Activated T-cell treated with anti-CD3 and anti-CD28 coated beads, Interleukin-2, amount 50 U/mL, for 4 hours (primary cell): ENCODE measurements at regions not wholly inside any gene's neighbourhood (a gene's known extent, or its start where the extent isn't known, plus 50 kb on each side); places are given as distances from the start of the nearest gene placed in this dataset.

ENCODE experiments used
- ATAC-seq, 2 donors: fragments of 200-7000 bp; cut with Tn5 transposase; one replicate each; pipeline ENCODE4 v1.10.0; 2021
- DNase-seq: peaks from one replicate; pipeline ENCODE4 v3.0.0-alpha.2; 2020
- H3K27me3 Mint-ChIP-seq: one replicate; pipeline ENCODE4 v1.8.0; 2021; ENCODE audit warnings: low read depth, mixed read lengths
- H3K36me3 Mint-ChIP-seq: one replicate; pipeline ENCODE4 v1.8.0; 2022; ENCODE audit warnings: mixed read lengths; ENCODE audit not compliant: insufficient read depth
- H3K4me1 Mint-ChIP-seq: one replicate; pipeline ENCODE4 v1.8.0; 2021; ENCODE audit warnings: low read depth, mixed read lengths
- H3K4me3 Mint-ChIP-seq: one replicate; pipeline ENCODE4 v1.8.0; 2021; ENCODE audit warnings: mild to moderate bottlenecking, moderate library complexity, mixed read lengths
- H3K9me3 Mint-ChIP-seq: one replicate; pipeline ENCODE4 v1.8.0; 2021; ENCODE audit warnings: mixed read lengths

- H3K36me3 Mint-ChIP-seq = no peaks in the 10 kb centered on the region
- no peak overlapping the region for H3K4me3 Mint-ChIP-seq
- peaks cover 91% of the 10 kb centered on the region for H3K4me1 Mint-ChIP-seq
- DNase-seq = no peak
- ATAC-seq = no peak
- peaks cover 3% of the 10 kb centered on the region for H3K27me3 Mint-ChIP-seq
- H3K9me3 Mint-ChIP-seq = no peaks in the 10 kb centered on the region
These were observed 66.0 kb upstream of the DOCK9 start for GRCh38 chr13:99043831-99044231.

GRCh38 chr13:99044764-99045163, 66.9 kb upstream of the DOCK9 start:
- no peak overlapping the region for H3K4me3 Mint-ChIP-seq
- H3K36me3 Mint-ChIP-seq = peaks cover 3% of the 10 kb centered on the region
- DNase-seq (no peak), ATAC-seq (no peak)
- no peaks in the 10 kb centered on the region for H3K9me3 Mint-ChIP-seq
- peaks cover 3% of the 10 kb centered on the region for H3K27me3 Mint-ChIP-seq
- peaks cover 93% of the 10 kb centered on the region for H3K4me1 Mint-ChIP-seq

GRCh38 chr13:99045396-99045795, 67.5 kb upstream of the DOCK9 start:
- Mint-ChIP-seq H3K9me3 (no peaks in the 10 kb centered on the region), H3K4me3 (peak overlapping the region; percentile 70), H3K27me3 (peaks cover 3% of the 10 kb centered on the region), H3K36me3 (peaks cover 3% of the 10 kb centered on the region), H3K4me1 (peaks cover 94% of the 10 kb centered on the region)
- DNase-seq (no peak), ATAC-seq (no peak)

- DNase-seq (no peak), ATAC-seq (no peak)
- Mint-ChIP-seq H3K36me3 (peaks cover 3% of the 10 kb centered on the region), H3K4me3 (peak overlapping the region; percentile 70), H3K27me3 (peaks cover 3% of the 10 kb centered on the region), H3K9me3 (no peaks in the 10 kb centered on the region), H3K4me1 (peaks cover 94% of the 10 kb centered on the region)
These were observed 69.0 kb upstream of the DOCK9 start for GRCh38 chr13:99046851-99047250.

- H3K9me3 Mint-ChIP-seq = no peaks in the 10 kb centered on the region
- peaks cover 6% of the 10 kb centered on the region for H3K36me3 Mint-ChIP-seq
- peaks cover 88% of the 10 kb centered on the region for H3K4me1 Mint-ChIP-seq
- H3K27me3 Mint-ChIP-seq = peaks cover 3% of the 10 kb centered on the region
- ATAC-seq = no peak
- DNase-seq = no peak
- H3K4me3 Mint-ChIP-seq = peak overlapping the region; percentile 58
These were observed 73.2 kb upstream of the DOCK9 start for GRCh38 chr13:99050983-99051488.

- Mint-ChIP-seq H3K36me3 (peaks cover 6% of the 10 kb centered on the region), H3K4me1 (peaks cover 83% of the 10 kb centered on the region), H3K9me3 (no peaks in the 10 kb centered on the region), H3K27me3 (peaks cover 3% of the 10 kb centered on the region), H3K4me3 (peak overlapping the region; percentile 58)
- DNase-seq (no peak), ATAC-seq (peak in 1 of 2 donors; percentile 47)
These were observed 74.0 kb upstream of the DOCK9 start for GRCh38 chr13:99051768-99052455.

- peak overlapping the region; percentile 32 for H3K4me3 Mint-ChIP-seq
- peaks cover 6% of the 10 kb centered on the region for H3K36me3 Mint-ChIP-seq
- H3K9me3 Mint-ChIP-seq = no peaks in the 10 kb centered on the region
- ATAC-seq (peak in 1 of 2 donors; percentile 12), DNase-seq (no peak)
- peaks cover 86% of the 10 kb centered on the region for H3K4me1 Mint-ChIP-seq
- H3K27me3 Mint-ChIP-seq = no peaks in the 10 kb centered on the region
These were observed 75.9 kb upstream of the DOCK9 start for GRCh38 chr13:99053636-99054233.

- peak overlapping the region; percentile 39 for H3K4me3 Mint-ChIP-seq
- no peak for DNase-seq
- peaks cover 82% of the 10 kb centered on the region for H3K4me1 Mint-ChIP-seq
These were observed 77.4 kb upstream of the DOCK9 start for GRCh38 chr13:99055281-99055680.

GRCh38 chr13:99055735-99056134, 77.9 kb upstream of the DOCK9 start:
- no peak for ATAC-seq
- H3K4me3 Mint-ChIP-seq = no peak overlapping the region
- H3K4me1 Mint-ChIP-seq = peaks cover 80% of the 10 kb centered on the region
- no peaks in the 10 kb centered on the region for H3K27me3 Mint-ChIP-seq
- no peak for DNase-seq
- H3K9me3 Mint-ChIP-seq = no peaks in the 10 kb centered on the region
- H3K36me3 Mint-ChIP-seq = peaks cover 3% of the 10 kb centered on the region

More at GRCh38 chr13:99055281-99055680, 77.4 kb upstream of the DOCK9 start:
- Mint-ChIP-seq H3K9me3 (no peaks in the 10 kb centered on the region), H3K36me3 (peaks cover 3% of the 10 kb centered on the region), H3K27me3 (no peaks in the 10 kb centered on the region)
- no peak for ATAC-seq

- Mint-ChIP-seq H3K9me3 (no peaks in the 10 kb centered on the region), H3K36me3 (peaks cover 3% of the 10 kb centered on the region), H3K27me3 (no peaks in the 10 kb centered on the region), H3K4me3 (no peak overlapping the region), H3K4me1 (peaks cover 80% of the 10 kb centered on the region)
- DNase-seq = no peak
- no peak for ATAC-seq
These were observed 78.6 kb upstream of the DOCK9 start for GRCh38 chr13:99056381-99057014.

- DNase-seq = no peak
- Mint-ChIP-seq H3K9me3 (no peaks in the 10 kb centered on the region), H3K4me1 (peaks cover 79% of the 10 kb centered on the region), H3K27me3 (no peaks in the 10 kb centered on the region), H3K4me3 (no peak overlapping the region), H3K36me3 (peaks cover 3% of the 10 kb centered on the region)
- no peak for ATAC-seq
These were observed 79.6 kb upstream of the DOCK9 start for GRCh38 chr13:99057310-99057975.

- no peak for ATAC-seq
- no peaks in the 10 kb centered on the region for H3K9me3 Mint-ChIP-seq
- DNase-seq = no peak
- peaks cover 4% of the 10 kb centered on the region for H3K36me3 Mint-ChIP-seq
- H3K27me3 Mint-ChIP-seq = no peaks in the 10 kb centered on the region
- peaks cover 77% of the 10 kb centered on the region for H3K4me1 Mint-ChIP-seq
- no peak overlapping the region for H3K4me3 Mint-ChIP-seq
These were observed 80.9 kb upstream of the DOCK9 start for GRCh38 chr13:99058527-99059495.

- H3K4me1 Mint-ChIP-seq = peaks cover 77% of the 10 kb centered on the region
These were observed 81.7 kb upstream of the DOCK9 start for GRCh38 chr13:99059498-99060075.

More at GRCh38 chr13:99059498-99060075, 81.7 kb upstream of the DOCK9 start:
- Mint-ChIP-seq H3K9me3 (no peaks in the 10 kb centered on the region), H3K4me3 (no peak overlapping the region), H3K36me3 (peaks cover 7% of the 10 kb centered on the region), H3K27me3 (no peaks in the 10 kb centered on the region)
- no peak for DNase-seq
- ATAC-seq = no peak
